ENCODE measurements at regions not wholly inside any gene's neighbourhood (a gene's known extent, or its start where the extent isn't known, plus 50 kb on each side); places are given as distances from the start of the nearest gene placed in this dataset.
A peak's percentile ranks its signal among the peaks of the same experiment; 100 is the strongest.

GRCh38 chr3:116981089-116981488, 271.5 kb downstream of the TUSC7 start:
- DNase-seq (ENCODE audit: low spot score in 2 of 2), result no peak
- no peak for ATAC-seq
- Mint-ChIP-seq H3K4me1 (no peaks in the 10 kb centered on the region), H3K36me3 (no peaks in the 10 kb centered on the region), H3K27ac (no peak overlapping the region), H3K9me3 (peaks cover 13% of the 10 kb centered on the region), H3K4me3 (no peak overlapping the region)

- DNase-seq (ENCODE audit: low spot score in 2 of 2) (no peak), ATAC-seq (no peak)
- no peak overlapping the region for H3K27ac Mint-ChIP-seq
- H3K4me3 Mint-ChIP-seq, result no peak overlapping the region
- peaks cover 11% of the 10 kb centered on the region for H3K9me3 Mint-ChIP-seq
- H3K4me1 Mint-ChIP-seq, result no peaks in the 10 kb centered on the region
- H3K36me3 Mint-ChIP-seq, result no peaks in the 10 kb centered on the region
Observed at GRCh38 chr3:116984301-116984700, 274.7 kb downstream of the TUSC7 start.

GRCh38 chr3:116994351-116994879, 284.8 kb downstream of the TUSC7 start:
- peaks cover 8% of the 10 kb centered on the region for H3K9me3 Mint-ChIP-seq

GRCh38 chr3:117003501-117003900, 293.9 kb downstream of the TUSC7 start:
- no peak for DNase-seq (ENCODE audit: low spot score in 2 of 2)
- H3K36me3 Mint-ChIP-seq, result no peaks in the 10 kb centered on the region
- no peak for ATAC-seq
- no peaks in the 10 kb centered on the region for H3K9me3 Mint-ChIP-seq
- no peak overlapping the region for H3K27ac Mint-ChIP-seq
- H3K4me1 Mint-ChIP-seq, result no peaks in the 10 kb centered on the region
- no peak overlapping the region for H3K4me3 Mint-ChIP-seq

More at GRCh38 chr3:116994351-116994879, 284.8 kb downstream of the TUSC7 start:
- no peaks in the 10 kb centered on the region for H3K4me1 Mint-ChIP-seq
- no peak for DNase-seq (ENCODE audit: low spot score in 2 of 2)
- no peak overlapping the region for H3K27ac Mint-ChIP-seq
- H3K4me3 Mint-ChIP-seq, result no peak overlapping the region
- no peaks in the 10 kb centered on the region for H3K36me3 Mint-ChIP-seq
- ATAC-seq, result no peak

- DNase-seq (ENCODE audit: low spot score in 2 of 2) (no peak), ATAC-seq (no peak)
- Mint-ChIP-seq H3K4me3 (no peak overlapping the region), H3K27ac (no peak overlapping the region), H3K9me3 (peaks cover 4% of the 10 kb centered on the region), H3K36me3 (no peaks in the 10 kb centered on the region), H3K4me1 (no peaks in the 10 kb centered on the region)
Observed at GRCh38 chr3:117005274-117005673, 295.7 kb downstream of the TUSC7 start.

GRCh38 chr3:117005911-117006522, 296.4 kb downstream of the TUSC7 start:
- H3K4me3 Mint-ChIP-seq, result no peak overlapping the region
- no peak for DNase-seq (ENCODE audit: low spot score in 2 of 2)
- H3K4me1 Mint-ChIP-seq, result no peaks in the 10 kb centered on the region
- no peaks in the 10 kb centered on the region for H3K36me3 Mint-ChIP-seq
- ATAC-seq, result no peak
- H3K9me3 Mint-ChIP-seq, result peaks cover 6% of the 10 kb centered on the region
- no peak overlapping the region for H3K27ac Mint-ChIP-seq

GRCh38 chr3:117010318-117010717, 300.7 kb downstream of the TUSC7 start:
- no peak for DNase-seq (ENCODE audit: low spot score in 2 of 2)
- no peak overlapping the region for H3K27ac Mint-ChIP-seq
- ATAC-seq, result no peak
- no peaks in the 10 kb centered on the region for H3K36me3 Mint-ChIP-seq
- no peak overlapping the region for H3K4me3 Mint-ChIP-seq
- no peaks in the 10 kb centered on the region for H3K4me1 Mint-ChIP-seq
- H3K9me3 Mint-ChIP-seq, result peaks cover 12% of the 10 kb centered on the region

GRCh38 chr3:117011687-117012250, 302.2 kb downstream of the TUSC7 start:
- ATAC-seq, result no peak

GRCh38 chr3:117016378-117016777, 306.8 kb downstream of the TUSC7 start:
- DNase-seq (ENCODE audit: low spot score in 2 of 2) (no peak), ATAC-seq (no peak)
- H3K9me3 Mint-ChIP-seq, result peaks cover 11% of the 10 kb centered on the region
- H3K4me3 Mint-ChIP-seq, result no peak overlapping the region
- no peaks in the 10 kb centered on the region for H3K36me3 Mint-ChIP-seq
- H3K27ac Mint-ChIP-seq, result no peak overlapping the region
- no peaks in the 10 kb centered on the region for H3K4me1 Mint-ChIP-seq

More at GRCh38 chr3:117011687-117012250, 302.2 kb downstream of the TUSC7 start:
- Mint-ChIP-seq H3K27ac (no peak overlapping the region), H3K36me3 (no peaks in the 10 kb centered on the region), H3K4me1 (no peaks in the 10 kb centered on the region), H3K4me3 (no peak overlapping the region), H3K9me3 (peaks cover 12% of the 10 kb centered on the region)
- no peak for DNase-seq (ENCODE audit: low spot score in 2 of 2)

- Mint-ChIP-seq H3K4me1 (no peaks in the 10 kb centered on the region), H3K36me3 (no peaks in the 10 kb centered on the region), H3K27ac (no peak overlapping the region), H3K9me3 (peaks cover 6% of the 10 kb centered on the region), H3K4me3 (no peak overlapping the region)
- DNase-seq (ENCODE audit: low spot score in 2 of 2) (no peak), ATAC-seq (no peak)
Observed at GRCh38 chr3:117017135-117017894, 307.7 kb downstream of the TUSC7 start.

GRCh38 chr3:117018655-117019054, 309.1 kb downstream of the TUSC7 start:
- no peak for ATAC-seq
- H3K27ac Mint-ChIP-seq, result no peak overlapping the region

GRCh38 chr3:117019082-117019713, 309.6 kb downstream of the TUSC7 start:
- Mint-ChIP-seq H3K36me3 (no peaks in the 10 kb centered on the region), H3K27ac (no peak overlapping the region), H3K4me3 (no peak overlapping the region), H3K4me1 (no peaks in the 10 kb centered on the region), H3K9me3 (peaks cover 12% of the 10 kb centered on the region)
- ATAC-seq (peak; percentile 43), DNase-seq (ENCODE audit: low spot score in 2 of 2) (no peak)

More at GRCh38 chr3:117018655-117019054, 309.1 kb downstream of the TUSC7 start:
- DNase-seq (ENCODE audit: low spot score in 2 of 2), result no peak
- Mint-ChIP-seq H3K9me3 (peaks cover 10% of the 10 kb centered on the region), H3K4me3 (no peak overlapping the region), H3K36me3 (no peaks in the 10 kb centered on the region), H3K4me1 (no peaks in the 10 kb centered on the region)

- H3K9me3 Mint-ChIP-seq, result peaks cover 11% of the 10 kb centered on the region
- no peak for ATAC-seq
- no peak for DNase-seq (ENCODE audit: low spot score in 2 of 2)
- no peaks in the 10 kb centered on the region for H3K36me3 Mint-ChIP-seq
- no peaks in the 10 kb centered on the region for H3K4me1 Mint-ChIP-seq
- no peak overlapping the region for H3K4me3 Mint-ChIP-seq
- no peak overlapping the region for H3K27ac Mint-ChIP-seq
Observed at GRCh38 chr3:117026401-117026800, 316.8 kb downstream of the TUSC7 start.

- ATAC-seq (no peak), DNase-seq (ENCODE audit: low spot score in 2 of 2) (no peak)
- Mint-ChIP-seq H3K36me3 (no peaks in the 10 kb centered on the region), H3K9me3 (peaks cover 9% of the 10 kb centered on the region), H3K27ac (no peak overlapping the region), H3K4me1 (no peaks in the 10 kb centered on the region), H3K4me3 (no peak overlapping the region)
Observed at GRCh38 chr3:117035745-117036144, 326.2 kb downstream of the TUSC7 start.

- H3K4me1 Mint-ChIP-seq, result no peaks in the 10 kb centered on the region
- H3K4me3 Mint-ChIP-seq, result no peak overlapping the region
- no peak for DNase-seq (ENCODE audit: low spot score in 2 of 2)
- peaks cover 9% of the 10 kb centered on the region for H3K9me3 Mint-ChIP-seq
- H3K36me3 Mint-ChIP-seq, result no peaks in the 10 kb centered on the region
- ATAC-seq, result no peak
- no peak overlapping the region for H3K27ac Mint-ChIP-seq
Observed at GRCh38 chr3:117036259-117036799, 326.8 kb downstream of the TUSC7 start.

Measured in stimulated activated effector memory CD8-positive, alpha-beta T cell treated with anti-CD3 and anti-CD28 coated beads, Interleukin-12 subunit alpha, Interleukin-12 subunit beta, amount 100 ng/mL, for 72 hours (primary cell).